C4-2B (cell line): ENCODE measurements at regions not wholly inside any gene's neighbourhood (a gene's known extent, or its start where the extent isn't known, plus 50 kb on each side); places are given as distances from the start of the nearest gene placed in this dataset.
A peak's percentile ranks its signal among the peaks of the same experiment; 100 is the strongest.
"Not testable (repeated sequence)": the region's sequence is repeated elsewhere in the genome, so short reads cannot be mapped to it uniquely, and the experiment has no call there.

Experiments
- H3K27ac ChIP-seq: fragments of 450-650 bp; 2 replicates; pipeline ENCODE4 v1.5.1; 2017
- CTCF ChIP-seq: fragments of 450-650 bp; conservative IDR thresholded peaks from 2 replicates; pipeline ENCODE4 v1.5.1; 2017; ENCODE audit warnings: mild to moderate bottlenecking
- ZFX ChIP-seq: fragments of 450-650 bp; IDR thresholded peaks from 2 replicates; pipeline ENCODE4 v1.6.1; 2017

DNA sequence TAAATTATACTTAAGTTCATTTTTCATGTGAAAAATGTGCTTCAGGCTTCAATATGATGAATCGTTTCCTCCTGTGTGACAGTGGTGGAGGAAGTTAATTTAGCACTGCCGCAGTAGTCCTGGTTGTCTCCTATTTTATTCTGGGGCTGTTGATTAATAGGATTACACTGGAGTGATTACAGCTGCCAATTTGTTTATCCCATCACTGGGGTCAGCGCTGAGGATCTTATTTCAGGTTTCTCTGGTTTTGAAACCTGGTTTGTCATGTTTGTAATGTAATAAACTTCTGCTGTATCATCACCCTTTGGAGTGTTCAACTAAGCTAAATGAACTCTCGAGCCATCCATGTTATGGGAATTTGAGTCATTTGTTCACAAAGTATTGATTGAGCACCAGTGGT is 241.7 kb upstream of the KCNN2 start:
- TF ChIP-seq ZFX (no peak), CTCF (no peak)

GRCh38 chr5:114122852-114123251 is 239.0 kb upstream of the KCNN2 start:
- no peak overlapping the region for H3K27ac ChIP-seq
- TF ChIP-seq ZFX, result no peak
- TF ChIP-seq CTCF, result no peak

More for the DNA sequence above, 241.7 kb upstream of the KCNN2 start:
- H3K27ac ChIP-seq, result peak overlapping the region; percentile 50; the same call in 1 of the 2 replicates

- TF ChIP-seq CTCF (no peak), ZFX (no peak)
Observed at GRCh38 chr5:114123654-114124053, 238.2 kb upstream of the KCNN2 start.

DNA sequence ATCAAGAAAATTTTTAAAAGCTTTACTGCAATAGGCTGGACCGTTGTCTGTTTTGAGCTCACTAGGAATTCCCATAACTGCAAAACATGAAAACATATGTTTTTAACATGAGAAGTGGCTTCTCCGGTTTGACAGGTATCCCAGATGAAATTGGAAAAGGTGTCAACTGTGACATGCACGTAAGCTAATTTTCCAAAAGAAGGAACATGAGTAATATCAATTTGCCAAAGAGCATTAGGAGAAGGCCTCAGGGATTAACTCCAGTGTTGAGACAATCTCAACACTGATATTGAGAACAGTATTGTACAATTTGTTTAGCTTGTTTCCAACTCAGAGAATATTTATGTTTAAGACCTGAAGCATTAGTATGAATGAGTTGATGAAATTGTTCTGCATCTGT is 215.5 kb upstream of the KCNN2 start:
- TF ChIP-seq ZFX (no peak), CTCF (no peak)
- H3K27ac ChIP-seq, result no peak overlapping the region

More at GRCh38 chr5:114123654-114124053, 238.2 kb upstream of the KCNN2 start:
- no peak overlapping the region for H3K27ac ChIP-seq

DNA sequence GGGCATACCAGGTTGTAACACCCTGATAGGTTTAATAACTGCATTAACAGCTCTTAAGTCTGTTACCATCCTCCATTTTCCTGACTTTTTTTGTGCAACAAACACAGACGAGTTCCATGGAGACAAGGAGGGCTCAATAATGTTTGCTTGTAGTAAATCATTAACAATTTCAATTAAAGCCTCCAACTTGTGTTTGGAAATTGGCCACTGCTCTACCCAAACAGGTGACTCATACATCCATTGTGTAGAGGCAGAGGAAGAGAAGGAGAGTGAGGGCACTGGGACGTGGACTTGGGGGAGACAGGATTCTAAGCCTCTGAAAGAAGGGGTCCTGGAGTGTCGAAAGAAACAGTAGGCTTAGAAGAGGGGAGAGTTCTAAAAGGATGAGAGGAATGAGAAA is 213.6 kb upstream of the KCNN2 start:
- TF ChIP-seq CTCF (no peak), ZFX (no peak)
- no peak overlapping the region for H3K27ac ChIP-seq

GRCh38 chr5:114148728-114149127 is 213.1 kb upstream of the KCNN2 start:
- H3K27ac ChIP-seq, result not testable (repeated sequence)

- H3K27ac ChIP-seq, result no peak overlapping the region
- TF ChIP-seq CTCF, result no peak
- no peak for TF ChIP-seq ZFX
Observed at GRCh38 chr5:114152656-114153360, 209.1 kb upstream of the KCNN2 start.

DNA sequence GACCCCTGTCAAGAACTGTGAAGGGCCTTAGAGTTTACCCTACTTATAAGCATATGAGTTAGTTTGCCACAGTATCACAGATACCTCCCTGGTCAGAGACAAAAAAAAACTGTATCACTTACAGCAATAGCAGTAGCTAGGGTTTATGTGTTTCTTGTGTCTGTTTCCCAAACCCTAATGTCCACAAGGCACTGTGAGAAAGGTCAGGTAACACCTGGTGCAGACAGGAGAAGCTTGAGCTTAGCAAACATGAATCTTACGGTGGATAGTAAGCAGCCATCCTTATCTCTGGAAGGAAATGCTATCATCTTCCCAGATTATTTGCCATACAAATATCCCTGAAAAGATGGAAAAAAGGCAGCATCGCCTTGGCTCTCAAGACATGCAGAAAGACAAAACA is 208.5 kb upstream of the KCNN2 start:
- TF ChIP-seq ZFX, result no peak
- no peak for TF ChIP-seq CTCF

More for the DNA sequence above, 208.5 kb upstream of the KCNN2 start:
- H3K27ac ChIP-seq, result no peak overlapping the region
